Right lobe of liver (tissue), 6 donors: ENCODE measurements at regions not wholly inside any gene's neighbourhood (a gene's known extent, or its start where the extent isn't known, plus 50 kb on each side); places are given as distances from the start of the nearest gene placed in this dataset.

Source experiments
- ATAC-seq, 4 donors: fragments of 200-7000 bp; cut with Tn5 transposase; one replicate each; pipeline ENCODE4 v1.9.1; 2020; ENCODE audit warnings: mild to moderate bottlenecking in 4 of 4, moderate library complexity in 4 of 4
- DNase-seq, 3 donors: peaks; one replicate each; pipeline ENCODE4 v3.0.0-alpha.2; 2020
- H3K27ac ChIP-seq, 3 donors: fragments of 200-600 bp; one replicate each; pipeline ENCODE4 v1.8.0; 2022
- H3K27me3 ChIP-seq, 2 donors: fragments of 200-600 bp; one replicate each; pipeline ENCODE4 v1.8.0; 2022
- H3K36me3 ChIP-seq, 4 donors: fragments of 200-600 bp; sonication (generic) in 1 of 4; one replicate each; pipeline versions ENCODE4 v1.5.1 to v1.8.0; 2017 to 2022; ENCODE audit warnings: control low read depth in 1 of 4
- H3K4me1 ChIP-seq, 4 donors: fragments of 200-600 bp; sonication (generic) in 1 of 4; one replicate each; pipeline versions ENCODE4 v1.5.1 to v1.8.0; 2017 to 2022; ENCODE audit warnings: control low read depth in 1 of 4
- H3K4me3 ChIP-seq, 3 donors: fragments of 200-600 bp; one replicate each; pipeline ENCODE4 v1.8.0; 2022
- H3K9me3 ChIP-seq, 4 donors: fragments of 200-600 bp; sonication (generic) in 1 of 4; one replicate each; pipeline versions ENCODE4 v1.5.1 to v1.8.0; 2017 to 2022; ENCODE audit warnings: control low read depth in 1 of 4
- CTCF ChIP-seq, 4 donors: fragments of 200-600 bp in 3 of 4; fragments of 450-650 bp in 1 of 4; IDR thresholded peaks; one replicate each; pipeline versions ENCODE4 v1.5.1 to v1.8.0; 2016 to 2022; ENCODE audit warnings: antibody characterized with exemption in 4 of 4, mild to moderate bottlenecking in 2 of 4
- POLR2A ChIP-seq: fragments of 450-650 bp; IDR thresholded peaks from one replicate; pipeline ENCODE4 v1.6.1; 2017; ENCODE audit warnings: antibody characterized with exemption, mild to moderate bottlenecking
- WGBS: methylation state at CpG from one replicate; pipeline ENCODE4 v1.1.6; 2018; ENCODE audit warnings: low coverage, low lambda C conversion rate; ENCODE audit not compliant: insufficient coverage; ENCODE audit errors: missing lambda C conversion rate; 5-methylcytosine and 5-hydroxymethylcytosine counted together
- intact Hi-C, 2 donors: fragments of 100-400 bp; cut with DNase I; formaldehyde crosslinking; loops; one replicate each; pipeline versions ENCODE4 v1.11.2 to v1.14.1; 2022
- donor health status: DM: no; HTN: yes; CAD: no.
- donor health status: DM: no; HTN: no; CAD: no.
- donor health status: DM: no; HTN: no; CAD: no.
- donor health status: DM: no; HTN: yes; CAD: no.
- donor health status: DM: no; HTN: yes; CAD: no.

- TF ChIP-seq POLR2A (no peak), CTCF (IDR thresholded peaks at IDR 0.05) (peak in 2 of 4 donors; percentile 9 to 14)
- no peak overlapping the region for H3K27ac ChIP-seq
- H3K4me1 ChIP-seq = peaks cover 0 to 16% (median 0%) of the 10 kb centered on the region in 4 donors
- H3K27me3 ChIP-seq = peaks cover 3 to 21% of the 10 kb centered on the region in 2 donors
- no peaks in the 10 kb centered on the region for H3K9me3 ChIP-seq
- peak in 3 of 4 donors; percentile 21 to 38 (median 26) for ATAC-seq
- intact Hi-C loops = no loop called here
- H3K36me3 ChIP-seq = no peaks in the 10 kb centered on the region
- no peak for DNase-seq
- WGBS = 24% methylated on average over 3 of the region's 6 CpGs
- H3K4me3 ChIP-seq = no peak overlapping the region
Measured at GRCh38 chr10:101287997-101288635, 58.9 kb upstream of the LBX1 start.

DNA sequence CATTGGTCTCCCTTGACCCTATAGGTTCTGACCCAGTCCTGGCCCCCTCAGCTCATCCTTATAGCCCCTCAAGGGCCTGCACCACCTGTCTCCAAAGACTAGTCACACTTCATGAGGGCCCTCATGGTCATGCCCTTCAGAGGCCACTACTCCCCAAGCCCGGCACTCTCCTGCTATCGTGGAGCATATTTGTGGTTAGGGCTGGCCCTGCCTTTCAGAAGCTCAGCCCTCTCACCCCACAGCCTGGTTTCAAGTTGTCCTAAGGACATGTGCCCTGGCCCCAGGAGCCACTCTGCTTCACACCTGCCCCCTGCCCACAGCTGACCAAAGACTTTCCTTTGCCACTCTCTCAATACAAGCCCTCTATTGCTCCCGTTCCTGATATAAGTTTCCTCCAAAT is 60.3 kb upstream of the LBX1 start:
- ATAC-seq = no peak
- TF ChIP-seq POLR2A = no peak
- TF ChIP-seq CTCF (IDR thresholded peaks at IDR 0.05) = no peak
- peaks cover 0 to 16% (median 0%) of the 10 kb centered on the region in 4 donors for H3K4me1 ChIP-seq
- H3K27ac ChIP-seq = no peak overlapping the region
- peaks cover 3 to 18% of the 10 kb centered on the region in 2 donors for H3K27me3 ChIP-seq
- WGBS = 57% methylated on average over 1 of the region's 3 CpGs
- H3K36me3 ChIP-seq = no peaks in the 10 kb centered on the region
- no peaks in the 10 kb centered on the region for H3K9me3 ChIP-seq
- H3K4me3 ChIP-seq = no peak overlapping the region
- no peak for DNase-seq
- intact Hi-C loops = no loop called here

DNA sequence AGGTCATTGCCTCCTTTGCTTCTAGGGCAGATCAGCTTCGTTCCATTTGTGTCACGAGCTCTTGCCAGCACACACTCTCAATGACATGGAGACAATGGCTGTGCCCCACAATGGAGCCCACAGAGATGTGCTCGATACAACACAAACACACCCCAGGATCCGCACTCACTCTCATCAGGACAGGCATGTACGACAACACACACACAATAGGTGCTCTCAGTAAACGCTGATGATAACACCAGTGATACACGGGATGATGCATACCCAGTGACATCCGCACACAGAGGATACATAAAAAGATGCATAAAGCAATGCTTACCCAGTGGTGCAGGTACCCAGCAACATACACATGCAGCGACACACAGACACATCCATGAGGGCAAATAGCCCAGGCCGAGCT is 61.2 kb upstream of the LBX1 start:
- Histone ChIP-seq H3K36me3 (no peaks in the 10 kb centered on the region), H3K27me3 (peaks cover 3 to 10% of the 10 kb centered on the region in 2 donors), H3K4me1 (peaks cover 0 to 16% (median 0%) of the 10 kb centered on the region in 4 donors), H3K9me3 (no peaks in the 10 kb centered on the region), H3K4me3 (no peak overlapping the region), H3K27ac (no peak overlapping the region)
- ATAC-seq = no peak
- intact Hi-C loops = loop anchor here (10.0 kb wide), 1 partner anchor 274 kb away; no protein-coding TSS in a partner anchor
- TF ChIP-seq CTCF (IDR thresholded peaks at IDR 0.05) = no peak
- no peak for TF ChIP-seq POLR2A
- DNase-seq = no peak
- 19% methylated on average over 5 of the region's 10 CpGs for WGBS

DNA sequence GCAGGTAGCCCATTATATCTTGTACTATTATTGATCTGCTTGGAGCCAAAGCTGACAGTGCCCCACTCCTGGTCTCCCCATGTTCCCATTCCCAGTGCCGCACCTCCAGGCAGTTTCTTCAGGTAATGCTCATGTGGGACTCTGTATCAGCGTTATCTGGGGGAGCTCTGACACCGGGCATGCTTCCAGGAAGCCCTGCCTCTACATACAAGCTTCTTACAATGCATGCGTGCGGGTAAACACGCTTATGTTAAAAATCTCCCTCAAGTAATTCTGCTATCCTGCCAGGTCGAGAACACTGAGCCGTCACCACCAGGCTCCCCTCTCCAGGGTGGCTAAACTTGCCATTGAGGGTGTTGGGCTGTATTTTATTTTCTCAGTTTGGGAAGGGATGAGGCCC is 61.6 kb upstream of the LBX1 start:
- Histone ChIP-seq H3K9me3 (no peaks in the 10 kb centered on the region), H3K4me1 (peaks cover 0 to 16% (median 0%) of the 10 kb centered on the region in 4 donors), H3K27me3 (peaks cover 3 to 10% of the 10 kb centered on the region in 2 donors), H3K4me3 (no peak overlapping the region), H3K36me3 (no peaks in the 10 kb centered on the region), H3K27ac (no peak overlapping the region)
- 39% methylated on average over 6 of the region's 8 CpGs for WGBS
- DNase-seq (no peak), ATAC-seq (no peak)
- intact Hi-C loops = loop anchor here (10.0 kb wide), 1 partner anchor 274 kb away; no protein-coding TSS in a partner anchor
- TF ChIP-seq CTCF (IDR thresholded peaks at IDR 0.05) (no peak), POLR2A (no peak)
